ENCODE measurements at regions not wholly inside any gene's neighbourhood (a gene's known extent, or its start where the extent isn't known, plus 50 kb on each side); places are given as distances from the start of the nearest gene placed in this dataset.
"Not testable (repeated sequence)": the region's sequence is repeated elsewhere in the genome, so short reads cannot be mapped to it uniquely, and the experiment has no call there.

DNA sequence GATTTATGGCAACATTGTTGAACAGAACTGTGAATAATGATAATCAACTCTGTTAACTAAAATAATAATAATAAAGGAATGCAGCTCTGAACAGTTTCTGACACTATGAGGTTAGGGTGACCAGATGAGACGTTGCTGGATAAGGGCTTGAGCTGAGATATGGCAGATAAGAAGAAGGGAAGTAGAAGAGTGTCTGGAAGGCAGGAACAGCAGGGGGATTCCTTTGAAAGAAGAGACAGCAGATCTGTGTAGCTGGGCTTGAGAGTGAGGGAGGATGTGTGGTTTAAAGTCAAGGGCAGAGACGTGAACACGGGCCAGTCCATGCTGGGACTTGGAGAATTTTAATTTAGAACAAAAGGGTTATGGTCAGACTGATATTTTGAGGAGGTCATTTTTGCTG lies 273.1 kb upstream of the SLC14A2 start:
- no peak for DNase-seq (ENCODE audit: low read depth in 2 of 2)

DNA sequence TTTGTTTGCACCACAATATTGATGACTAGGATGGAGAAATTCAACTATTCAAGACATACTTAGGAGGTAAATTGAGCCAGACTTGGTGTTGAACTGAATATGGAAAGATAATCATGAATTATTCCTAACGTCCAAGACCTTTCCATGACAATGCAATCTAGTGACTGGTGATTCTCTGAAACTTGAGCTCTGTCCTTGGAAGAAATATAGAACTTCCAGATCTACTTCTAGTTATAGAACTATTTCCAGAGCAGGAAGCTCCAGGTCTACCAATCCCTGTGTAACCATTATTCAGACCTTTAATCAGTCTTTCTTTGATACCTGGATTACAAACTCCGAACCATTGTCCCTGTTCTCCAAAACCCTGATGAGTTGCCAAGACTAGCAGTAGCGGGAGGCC lies 272.6 kb upstream of the SLC14A2 start:
- DNase-seq (ENCODE audit: low read depth in 2 of 2): no peak

- no peak for DNase-seq (ENCODE audit: low read depth in 2 of 2)
Observed at GRCh38 chr18:45343365-45343764, 271.9 kb upstream of the SLC14A2 start.

GRCh38 chr18:45344680-45345079 lies 270.6 kb upstream of the SLC14A2 start:
- DNase-seq (ENCODE audit: low read depth in 2 of 2): not testable (repeated sequence)

DNA sequence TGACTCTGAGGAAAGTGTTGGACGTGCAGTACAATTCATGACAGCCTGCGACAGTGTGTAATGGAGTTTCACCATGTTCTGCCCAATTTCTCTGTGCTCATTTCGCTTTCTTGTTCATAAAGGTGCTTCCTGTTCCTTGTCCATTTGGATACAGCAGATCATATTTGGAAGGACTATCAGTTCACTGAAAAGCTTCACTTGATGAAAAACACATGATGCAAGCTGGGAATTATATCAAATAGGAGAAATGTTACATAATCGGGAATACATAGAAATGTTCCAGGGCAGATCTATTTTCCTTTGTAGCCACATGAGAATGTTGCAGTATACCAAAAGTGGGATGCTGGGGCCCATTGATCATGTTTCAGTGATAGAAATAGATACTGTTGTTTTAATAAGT lies 266.3 kb upstream of the SLC14A2 start:
- DNase-seq (ENCODE audit: low read depth in 2 of 2): no peak

GRCh38 chr18:45349467-45349866 lies 265.8 kb upstream of the SLC14A2 start:
- no peak for DNase-seq (ENCODE audit: low read depth in 2 of 2)

DNA sequence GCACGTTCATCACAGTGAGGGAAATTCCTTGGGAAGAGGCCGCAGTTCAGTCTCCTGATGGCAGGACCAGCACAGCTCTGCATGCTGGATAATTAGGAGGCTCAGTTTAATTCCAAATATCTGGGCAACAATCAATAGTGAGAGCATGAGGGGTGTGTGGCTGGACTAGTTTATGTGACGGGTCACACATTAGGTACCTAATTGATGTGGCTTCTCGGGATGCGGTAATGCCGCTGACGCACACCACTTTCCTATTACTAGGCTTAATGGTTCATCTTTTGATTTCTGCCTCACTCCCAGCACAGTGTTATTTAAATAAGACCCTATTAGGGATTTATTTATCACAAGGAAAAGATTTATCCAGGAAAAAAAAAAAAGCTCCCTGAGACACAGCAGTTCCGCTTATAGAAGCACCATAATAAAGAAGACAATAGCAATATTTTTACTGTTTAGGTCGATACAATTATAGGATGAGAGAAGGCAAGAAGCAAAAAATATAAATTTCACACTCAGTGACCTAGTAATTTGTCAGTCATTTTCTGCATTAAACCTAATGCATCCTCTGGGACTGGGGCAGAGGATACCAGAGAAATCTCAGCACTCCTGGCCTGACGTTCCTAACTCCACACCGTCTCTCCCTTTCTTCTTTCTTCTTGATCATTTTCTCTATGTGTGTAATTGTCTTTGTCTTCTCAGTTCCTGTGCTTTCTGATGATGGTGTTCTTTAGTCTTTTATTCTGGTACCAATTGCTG lies 264.7 kb upstream of the SLC14A2 start:
- DNase-seq (ENCODE audit: low read depth in 2 of 2): no peak

DNA sequence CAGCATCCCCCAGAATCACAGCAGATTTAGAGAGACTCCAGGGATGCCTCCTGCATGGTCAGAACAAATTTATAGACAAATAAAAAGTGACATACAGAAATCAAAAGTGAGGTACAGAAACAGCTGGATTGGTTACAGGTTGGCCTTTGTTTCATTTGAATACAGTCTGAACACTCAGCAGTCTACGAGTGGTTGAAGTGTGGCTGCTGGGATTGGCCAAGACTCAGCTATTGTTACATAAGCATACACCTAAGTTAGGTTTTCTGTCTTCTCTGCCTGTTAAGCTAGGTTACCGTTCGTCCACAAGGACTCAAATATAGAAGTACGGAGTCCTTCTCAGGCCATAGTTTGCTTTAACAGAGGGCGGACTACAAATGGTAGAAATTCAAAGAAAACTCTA lies 262.4 kb upstream of the SLC14A2 start:
- DNase-seq (ENCODE audit: low read depth in 2 of 2): no peak

DNA sequence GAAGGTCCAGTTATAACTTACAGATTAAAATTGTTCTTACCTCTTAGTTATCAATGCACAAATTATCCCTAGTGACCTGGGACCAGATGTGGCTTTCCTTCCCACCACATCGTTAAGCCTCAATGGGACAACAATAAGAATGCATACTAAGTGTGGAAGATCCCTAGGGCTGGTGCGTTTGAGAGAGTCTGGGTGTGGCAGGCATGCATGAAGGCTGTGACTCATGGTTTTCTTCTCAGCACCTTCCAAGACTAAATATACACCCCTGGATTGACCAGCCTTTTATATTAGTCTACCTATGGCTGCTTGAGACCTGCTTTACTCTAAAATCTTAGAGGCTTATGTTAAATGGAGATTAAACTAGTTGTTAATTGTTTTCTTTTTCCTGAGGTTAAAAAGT lies 261.7 kb upstream of the SLC14A2 start:
- DNase-seq (ENCODE audit: low read depth in 2 of 2): no peak

- no peak for DNase-seq (ENCODE audit: low read depth in 2 of 2)
Observed at GRCh38 chr18:45355944-45356520, 259.2 kb upstream of the SLC14A2 start.

DNA sequence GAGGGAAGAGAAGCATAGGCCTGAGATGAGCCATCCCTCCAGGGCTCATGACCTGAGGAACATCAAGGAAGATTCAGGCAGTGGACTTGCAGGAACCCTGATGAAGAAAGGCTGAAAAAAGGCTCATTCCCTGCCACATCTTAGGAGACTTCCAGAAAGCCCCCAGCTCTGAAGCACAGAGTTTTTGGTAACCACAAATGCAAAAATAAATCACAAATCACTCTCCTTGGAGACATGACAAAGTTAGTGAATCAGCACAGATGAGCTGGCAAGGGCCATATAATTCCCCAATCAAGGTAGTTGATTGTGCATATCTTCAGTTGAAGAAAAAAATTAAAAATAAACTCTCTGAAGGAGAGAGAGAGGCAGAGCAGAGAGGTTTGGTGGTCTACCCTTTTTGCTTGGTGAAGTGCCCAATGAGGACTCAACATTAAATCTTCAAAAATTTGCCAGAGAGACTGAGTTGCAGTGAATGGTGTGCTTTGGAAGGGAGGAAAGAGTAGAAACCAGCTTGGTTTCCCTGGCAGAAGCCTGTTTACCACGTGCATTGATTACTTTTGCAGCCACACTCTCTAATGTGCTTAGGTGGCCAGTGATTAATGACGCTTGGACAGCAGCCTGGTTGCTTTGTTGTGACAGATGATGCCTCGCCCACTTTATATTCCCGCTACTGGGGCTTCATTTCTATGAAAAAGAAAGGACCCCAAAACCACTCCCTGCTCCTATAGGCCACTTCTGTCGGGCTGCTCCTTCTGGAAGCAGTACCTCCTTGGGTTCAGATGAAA lies 257.4 kb upstream of the SLC14A2 start:
- DNase-seq (ENCODE audit: low read depth in 2 of 2): peak; percentile 59 to 61

DNA sequence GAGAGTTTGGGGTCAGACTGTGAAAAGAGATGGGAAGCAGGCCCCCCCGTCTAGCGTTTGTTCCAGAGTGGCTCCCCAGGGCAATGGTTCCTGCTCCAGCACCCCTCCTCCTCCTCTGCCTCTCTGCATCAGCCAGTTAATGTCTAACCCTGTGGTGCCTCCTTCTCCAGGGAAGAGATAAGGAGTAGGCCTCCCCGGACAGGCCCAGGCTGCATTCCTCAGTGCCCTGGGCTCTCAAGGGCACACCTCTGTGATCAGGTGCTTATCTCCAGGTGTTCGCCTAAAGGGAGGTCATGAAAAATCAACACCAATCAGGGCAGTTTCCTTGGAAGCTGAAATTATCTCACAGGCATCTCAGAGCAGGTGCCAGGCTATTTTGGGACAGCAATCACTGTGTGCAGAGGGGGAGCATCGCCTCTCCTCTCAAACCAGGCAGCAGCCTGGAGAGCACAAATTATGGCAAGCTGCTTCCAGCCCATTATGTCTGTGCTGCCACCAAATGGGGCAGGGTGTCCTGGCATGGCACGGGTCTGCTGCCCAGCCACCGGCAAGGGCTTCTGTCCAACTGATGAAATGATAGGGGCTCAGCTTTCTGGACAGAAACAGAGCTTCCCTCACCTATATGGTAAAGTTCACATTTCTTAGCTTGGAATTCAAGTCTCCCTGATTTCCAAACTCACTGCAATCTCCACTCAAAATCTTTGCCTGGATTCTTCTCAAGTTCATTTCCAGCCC lies 255.8 kb upstream of the SLC14A2 start:
- no peak for DNase-seq (ENCODE audit: low read depth in 2 of 2)

DNA sequence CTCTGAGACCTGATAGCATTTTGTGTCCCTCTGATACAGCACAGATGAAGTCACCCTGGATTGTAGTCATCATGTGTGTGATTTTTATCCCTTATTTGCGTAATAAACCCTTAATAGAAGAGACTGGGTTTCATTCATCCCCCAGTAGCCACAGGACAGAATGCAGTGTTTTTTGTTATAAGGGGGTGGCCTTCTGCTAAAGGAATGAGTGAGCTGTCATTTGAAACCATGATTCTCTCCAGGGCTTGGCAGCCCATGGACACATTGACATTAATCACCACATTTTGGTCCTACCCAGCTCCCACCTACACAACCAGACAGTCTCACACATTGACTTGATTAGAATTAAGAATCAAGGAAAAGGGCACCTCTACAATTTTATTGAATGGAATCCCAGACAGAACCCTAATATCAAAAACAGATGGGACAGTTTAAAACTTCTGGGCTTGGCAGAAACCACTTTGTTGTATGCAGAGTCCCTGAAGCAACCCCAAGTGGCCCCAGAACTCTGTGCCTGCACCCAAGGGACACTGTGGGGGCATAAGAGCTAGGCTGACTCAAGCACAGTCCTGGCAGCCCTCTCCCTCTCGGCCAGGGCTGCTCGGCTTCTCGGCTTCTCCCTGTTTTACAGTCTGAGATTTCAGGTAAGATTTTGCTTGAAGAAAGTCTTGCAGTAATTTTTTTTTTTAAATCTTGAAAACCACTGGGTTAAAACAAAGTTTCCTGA lies 254.0 kb upstream of the SLC14A2 start:
- peak; percentile 81 to 82 for DNase-seq (ENCODE audit: low read depth in 2 of 2)

- DNase-seq (ENCODE audit: low read depth in 2 of 2): no peak
Observed at GRCh38 chr18:45363196-45363595, 252.1 kb upstream of the SLC14A2 start.

- DNase-seq (ENCODE audit: low read depth in 2 of 2): no peak
Observed at GRCh38 chr18:45365835-45366234, 249.4 kb upstream of the SLC14A2 start.

- peak in 1 of 2 experiments; percentile 36 for DNase-seq (ENCODE audit: low read depth in 2 of 2)
Observed at GRCh38 chr18:45370255-45371010, 244.8 kb upstream of the SLC14A2 start.

DNA sequence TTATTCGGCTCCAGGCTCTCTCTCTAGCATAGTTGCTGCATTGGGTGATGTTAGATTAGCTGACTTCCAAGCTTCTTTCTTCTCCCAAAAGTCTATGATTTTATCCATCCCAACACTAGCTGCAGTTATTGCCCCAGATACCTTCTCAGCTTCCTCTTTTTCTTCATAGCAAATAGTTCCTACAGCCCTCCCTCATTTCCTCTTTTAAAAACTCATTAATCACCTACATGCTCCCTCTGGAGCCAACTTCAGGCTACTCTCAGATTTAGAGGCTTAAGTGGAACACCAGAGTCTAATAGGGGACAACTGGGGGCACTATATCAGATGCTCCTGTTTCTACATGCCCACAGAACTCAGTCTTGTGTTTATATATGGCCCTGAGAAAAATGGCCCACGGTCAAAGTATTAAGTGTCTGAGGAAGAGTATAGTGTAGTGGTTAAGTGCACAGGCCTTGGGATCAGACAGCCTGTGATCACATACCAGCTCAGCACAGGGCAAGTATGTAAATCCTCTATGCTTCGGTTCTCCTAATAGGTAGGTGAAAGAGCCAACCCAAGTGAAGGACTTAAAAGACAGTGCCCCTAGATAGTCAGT lies 241.9 kb upstream of the SLC14A2 start:
- DNase-seq (ENCODE audit: low read depth in 2 of 2): no peak

DNA sequence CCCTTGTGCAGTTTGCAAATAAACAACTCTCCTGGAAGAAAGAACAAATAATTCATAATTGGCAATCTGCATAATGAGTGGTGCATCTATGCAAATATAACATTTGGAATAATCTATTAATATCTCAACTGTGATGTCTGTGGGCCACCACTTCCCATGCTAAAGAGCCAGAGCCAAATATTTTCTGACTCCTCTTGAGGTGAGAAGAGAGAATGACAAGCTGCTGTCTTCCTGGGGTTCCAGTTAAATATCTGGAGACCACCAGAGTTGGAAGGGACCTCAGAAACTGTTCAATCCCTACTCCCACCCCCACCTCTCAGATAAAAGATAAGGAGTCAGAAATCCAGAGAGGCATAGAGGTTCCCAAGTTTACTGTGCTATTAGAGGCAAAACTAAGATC lies 241.0 kb upstream of the SLC14A2 start:
- no peak for DNase-seq (ENCODE audit: low read depth in 2 of 2)

GRCh38 chr18:45374878-45375630 lies 240.2 kb upstream of the SLC14A2 start:
- no peak for DNase-seq (ENCODE audit: low read depth in 2 of 2)

DNA sequence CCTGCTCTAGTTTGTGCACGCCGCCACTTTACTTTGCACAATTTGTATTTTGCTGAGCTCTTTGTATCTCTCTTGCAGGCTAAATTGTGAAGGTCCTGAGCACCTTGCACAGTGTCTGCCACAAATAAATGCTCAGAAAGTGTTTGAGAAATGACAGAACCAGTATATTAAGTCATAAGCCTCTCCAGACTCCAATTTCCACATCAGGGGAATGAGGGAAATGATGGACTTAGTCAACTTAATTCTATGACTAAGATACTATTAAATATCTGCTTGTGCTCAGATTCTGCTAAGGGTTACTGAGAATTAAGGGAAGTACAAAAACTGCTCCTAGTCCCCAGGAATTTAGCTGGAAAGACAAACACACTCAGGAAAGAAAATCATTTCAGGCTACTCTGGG lies 239.1 kb upstream of the SLC14A2 start:
- no peak for DNase-seq (ENCODE audit: low read depth in 2 of 2)

Measured in fibroblast of skin of left quadriceps (primary cell).